SK-N-SH treated with all-trans-retinoic acid at 6 μM for 48 hours (cell line): ENCODE measurements at regions not wholly inside any gene's neighbourhood (a gene's known extent, or its start where the extent isn't known, plus 50 kb on each side); places are given as distances from the start of the nearest gene placed in this dataset.

Source experiments
- ATAC-seq: fragments of 200-7000 bp; cut with Tn5 transposase; 3 replicates; pipeline ENCODE4 v1.9.1; 2020; ENCODE audit warnings: mild to moderate bottlenecking, moderate library complexity
- ARNTL ChIP-seq: fragments of 450-650 bp; formaldehyde crosslinking; IDR thresholded peaks from 2 replicates; pipeline ENCODE4 v1.5.0; 2020; ENCODE audit warnings: low read depth, mild to moderate bottlenecking, moderate library complexity, borderline replicate concordance
- BACH2 ChIP-seq: fragments of 250-450 bp; sonication (Bioruptor Pico); IDR thresholded peaks from 2 replicates; pipeline ENCODE4 v1.9.0; 2021; ENCODE audit warnings: mild to moderate bottlenecking, borderline replicate concordance
- CREB5 ChIP-seq: fragments of 250-450 bp; sonication (Bioruptor Pico); IDR thresholded peaks from 2 replicates; pipeline ENCODE4 v1.5.1; 2020; ENCODE audit warnings: low read depth, mild to moderate bottlenecking, moderate library complexity
- CSDC2 ChIP-seq: fragments of 250-450 bp; sonication (Bioruptor Pico); IDR thresholded peaks from 2 replicates; pipeline ENCODE4 v1.5.0; 2020; ENCODE audit warnings: mild to moderate bottlenecking, moderate library complexity
- CSRNP3 ChIP-seq: fragments of 250-450 bp; sonication (Bioruptor Pico); IDR thresholded peaks from 2 replicates; pipeline ENCODE4 v1.5.1; 2021; ENCODE audit warnings: mild to moderate bottlenecking, moderate library complexity
- GLIS3 ChIP-seq: fragments of 250-450 bp; sonication (Bioruptor Pico); IDR thresholded peaks from 2 replicates; pipeline ENCODE4 v1.5.0; 2020; ENCODE audit warnings: mild to moderate bottlenecking, moderate library complexity
- ISL1 ChIP-seq: fragments of 250-450 bp; sonication (Bioruptor Pico); IDR thresholded peaks from 2 replicates; pipeline ENCODE4 v2.1.2; 2022; ENCODE audit warnings: mild to moderate bottlenecking, moderate library complexity
- OSR1 ChIP-seq: fragments of 250-450 bp; sonication (Bioruptor Pico); IDR thresholded peaks from 2 replicates; pipeline ENCODE4 v1.8.0; 2022; ENCODE audit warnings: moderate library complexity, mild to moderate bottlenecking, inconsistent platforms
- POU6F1 ChIP-seq: fragments of 250-450 bp; sonication (Bioruptor Pico); IDR thresholded peaks from 2 replicates; pipeline ENCODE4 v1.8.0; 2021; ENCODE audit warnings: low read depth, mild to moderate bottlenecking, moderate library complexity, borderline replicate concordance
- PPARA ChIP-seq: fragments of 250-450 bp; sonication (Bioruptor Pico); IDR thresholded peaks from 2 replicates; pipeline ENCODE4 v1.5.0; 2020; ENCODE audit warnings: mild to moderate bottlenecking, borderline replicate concordance
- RARB ChIP-seq: fragments of 250-450 bp; sonication (Bioruptor Pico); IDR thresholded peaks from 2 replicates; pipeline ENCODE4 v1.8.0; 2021; ENCODE audit warnings: mild to moderate bottlenecking, moderate library complexity
- SNAI2 ChIP-seq: fragments of 250-450 bp; sonication (Bioruptor Pico); IDR thresholded peaks from 2 replicates; pipeline ENCODE4 v1.5.0; 2020; ENCODE audit warnings: mild to moderate bottlenecking, moderate library complexity
- TCF4 ChIP-seq: fragments of 250-450 bp; sonication (Bioruptor Pico); IDR thresholded peaks from 2 replicates; pipeline ENCODE4 v1.8.0; 2021; ENCODE audit warnings: mild to moderate bottlenecking, moderate library complexity, borderline replicate concordance
- TOX ChIP-seq: fragments of 250-450 bp; sonication (Bioruptor Pico); IDR thresholded peaks from 2 replicates; pipeline ENCODE4 v1.8.0; 2021; ENCODE audit warnings: mild to moderate bottlenecking, moderate library complexity, borderline replicate concordance
- TSHZ2 ChIP-seq: fragments of 250-450 bp; sonication (Bioruptor Pico); IDR thresholded peaks from 2 replicates; pipeline ENCODE4 v1.5.0; 2020; ENCODE audit warnings: mild to moderate bottlenecking, moderate library complexity
- ZC3H10 ChIP-seq: fragments of 250-450 bp; sonication (Bioruptor Pico); IDR thresholded peaks from 2 replicates; pipeline ENCODE4 v1.5.1; 2021; ENCODE audit warnings: mild to moderate bottlenecking, moderate library complexity
- ZFP30 ChIP-seq: fragments of 450-650 bp; formaldehyde crosslinking; IDR thresholded peaks from 2 replicates; pipeline ENCODE4 v1.5.0; 2022; ENCODE audit warnings: mild to moderate bottlenecking, moderate library complexity
- ZNF565 ChIP-seq: fragments of 450-650 bp; formaldehyde crosslinking; conservative IDR thresholded peaks from 2 replicates; pipeline ENCODE4 v1.5.0; 2020; ENCODE audit warnings: low read depth, mild to moderate bottlenecking, moderate library complexity
- ZNF70 ChIP-seq: fragments of 450-650 bp; formaldehyde crosslinking; IDR thresholded peaks from 2 replicates; pipeline ENCODE4 v1.5.0; 2020; ENCODE audit warnings: mild to moderate bottlenecking, moderate library complexity
- ZNF8 ChIP-seq: fragments of 450-650 bp; formaldehyde crosslinking; IDR thresholded peaks from 2 replicates; pipeline ENCODE4 v1.5.0; 2020; ENCODE audit warnings: mild to moderate bottlenecking, moderate library complexity

GRCh38 chr3:44125882-44126281 lies 115.8 kb upstream of the TOPAZ1 start (continued):
- TF ChIP-seq ISL1 (CRISPR knock-in tag) (no peak), CREB5 (CRISPR knock-in tag) (no peak), BACH2 (no peak), ZNF70 (no peak)

GRCh38 chr3:44128057-44128775 lies 113.5 kb upstream of the TOPAZ1 start:
- no peak for ATAC-seq
- TF ChIP-seq SNAI2 (CRISPR knock-in tag) (no peak), PPARA (CRISPR knock-in tag) (no peak), CREB5 (CRISPR knock-in tag) (no peak), ZNF8 (CRISPR knock-in tag) (no peak), TCF4 (CRISPR knock-in tag) (no peak), GLIS3 (CRISPR knock-in tag) (no peak), BACH2 (no peak), ZNF565 (no peak), ARNTL (CRISPR knock-in tag) (no peak), TOX (CRISPR knock-in tag) (no peak), ZFP30 (CRISPR knock-in tag) (no peak), CSRNP3 (CRISPR knock-in tag) (no peak), RARB (CRISPR knock-in tag) (no peak), ZNF70 (no peak), POU6F1 (no peak), CSDC2 (CRISPR knock-in tag) (no peak), ISL1 (CRISPR knock-in tag) (no peak)

GRCh38 chr3:44130249-44130648 lies 111.4 kb upstream of the TOPAZ1 start:
- ATAC-seq: no peak
- no peak for TF ChIP-seq ARNTL (CRISPR knock-in tag)
- TF ChIP-seq, all 23 proteins: peak for 0

GRCh38 chr3:44132061-44132460 lies 109.6 kb upstream of the TOPAZ1 start:
- TF ChIP-seq ZNF565: no peak
- TF ChIP-seq, all 23 proteins: peak for 0
- no peak for ATAC-seq

- no peak for ATAC-seq
- no peak for TF ChIP-seq OSR1 (CRISPR knock-in tag)
- TF ChIP-seq TSHZ2 (CRISPR knock-in tag): no peak
- no peak for TF ChIP-seq ZNF565
- TF ChIP-seq ZC3H10 (CRISPR knock-in tag): no peak
- TF ChIP-seq RARB (CRISPR knock-in tag): no peak
- TF ChIP-seq ZNF8 (CRISPR knock-in tag): no peak
- TF ChIP-seq CSRNP3 (CRISPR knock-in tag): no peak
- no peak for TF ChIP-seq CSDC2 (CRISPR knock-in tag)
- no peak for TF ChIP-seq ZFP30 (CRISPR knock-in tag)
- TF ChIP-seq POU6F1: no peak
Measured at GRCh38 chr3:44132593-44132992, 109.1 kb upstream of the TOPAZ1 start.
